K562 (cell line): ENCODE measurements at regions not wholly inside any gene's neighbourhood (a gene's known extent, or its start where the extent isn't known, plus 50 kb on each side); places are given as distances from the start of the nearest gene placed in this dataset.

Experiments
- CREM ChIP-seq: IDR thresholded peaks from 2 replicates; pipeline ENCODE4 v1.6.1; 2014; ENCODE audit warnings: antibody characterized with exemption, low read depth
- EP300 ChIP-seq: IDR thresholded peaks from 2 replicates; pipeline ENCODE4 v1.6.1; 2012; ENCODE audit warnings: low read length, improper control_type of control experiment
- ESRRB ChIP-seq: fragments of 250-450 bp; sonication (Bioruptor Pico); IDR thresholded peaks from 2 replicates; pipeline ENCODE4 v1.5.0; 2020; ENCODE audit warnings: mild to moderate bottlenecking, moderate library complexity, borderline replicate concordance
- MAZ ChIP-seq, 2 experiments: fragments of 450-650 bp in 1 of 2; sonication (generic) in 1 of 2; formaldehyde crosslinking; IDR thresholded peaks in 1 of 2; conservative IDR thresholded peaks in 1 of 2; 2 replicates each; pipeline versions ENCODE4 v1.4.0 to v1.5.0; 2020; ENCODE audit warnings: mild to moderate bottlenecking in 1 of 2, missing genetic modification reagents in 1 of 2
- NFRKB ChIP-seq: fragments of 450-650 bp; IDR thresholded peaks from 2 replicates; pipeline ENCODE4 v1.6.1; 2016; ENCODE audit warnings: low read depth
- ZNF41 ChIP-seq: fragments of 250-450 bp; sonication (Bioruptor Pico); conservative IDR thresholded peaks from 2 replicates; pipeline ENCODE4 v1.4.0; 2020; ENCODE audit warnings: mild to moderate bottlenecking

DNA sequence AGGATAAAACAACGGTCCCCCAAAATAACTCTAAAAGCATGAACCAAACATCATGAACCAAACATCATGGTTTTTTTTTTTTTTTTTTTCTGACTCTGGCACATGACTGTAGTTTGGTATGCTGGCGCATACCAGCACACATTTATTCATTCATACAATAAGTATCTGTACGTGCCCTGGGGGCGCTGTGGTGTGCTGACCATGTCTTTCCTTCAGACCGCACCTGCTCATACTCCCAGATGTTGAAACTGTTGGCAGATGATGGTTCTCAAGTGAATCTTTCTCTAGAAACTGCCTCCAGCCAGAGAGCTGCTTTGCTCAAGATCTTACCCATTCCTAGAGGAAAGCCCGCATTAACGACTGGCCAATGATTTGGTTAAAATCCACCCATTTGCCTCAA is 114.7 kb upstream of the ANKRD30A start:
- no peak for TF ChIP-seq ZNF41
- no peak for TF ChIP-seq MAZ (CRISPR knock-in tag; conservative IDR thresholded peaks at IDR 0.05 in 1 of 2, IDR thresholded peaks at IDR 0.05 in 1 of 2)
- no peak for TF ChIP-seq ESRRB (CRISPR knock-in tag)
- no peak for TF ChIP-seq CREM
- no peak for TF ChIP-seq NFRKB
- no peak for TF ChIP-seq EP300
